Epithelial cell of proximal tubule (primary cell): ENCODE measurements at regions not wholly inside any gene's neighbourhood (a gene's known extent, or its start where the extent isn't known, plus 50 kb on each side); places are given as distances from the start of the nearest gene placed in this dataset.
"Not testable (repeated sequence)": the region's sequence is repeated elsewhere in the genome, so short reads cannot be mapped to it uniquely, and the experiment has no call there.

ENCODE experiments used
- DNase-seq: peaks from one replicate; pipeline ENCODE4 v3.0.0-alpha.2; 2011; ENCODE audit warnings: low read depth
- H3K4me3 ChIP-seq: 2 replicates; pipeline ENCODE4 v1.5.1; 2011; ENCODE audit warnings: low read depth, mild to moderate bottlenecking, low read length
- CTCF ChIP-seq: conservative IDR thresholded peaks from 2 replicates; pipeline ENCODE4 v1.5.1; 2012; ENCODE audit warnings: low read depth, mild to moderate bottlenecking, low read length

- no peak for DNase-seq
- no peak for TF ChIP-seq CTCF
- H3K4me3 ChIP-seq: no peak overlapping the region
Measured at GRCh38 chr6:51049288-51049982, 230.8 kb downstream of the TFAP2B start.

- peak; percentile 64 for DNase-seq
- no peak for TF ChIP-seq CTCF
- no peak overlapping the region for H3K4me3 ChIP-seq
Measured at GRCh38 chr6:51049983-51050877, 231.6 kb downstream of the TFAP2B start.

GRCh38 chr6:51052716-51053115 is 234.0 kb downstream of the TFAP2B start:
- DNase-seq, H3K4me3 ChIP-seq: not testable (repeated sequence)

GRCh38 chr6:51055316-51055715 is 236.6 kb downstream of the TFAP2B start:
- H3K4me3 ChIP-seq, DNase-seq: not testable (repeated sequence)

- no peak for DNase-seq
- no peak overlapping the region for H3K4me3 ChIP-seq
- TF ChIP-seq CTCF: no peak
Measured at GRCh38 chr6:51057296-51057695, 238.6 kb downstream of the TFAP2B start.

GRCh38 chr6:51060262-51060762 is 241.6 kb downstream of the TFAP2B start:
- TF ChIP-seq CTCF: no peak
- no peak for DNase-seq
- no peak overlapping the region for H3K4me3 ChIP-seq

GRCh38 chr6:51062166-51062722 is 243.6 kb downstream of the TFAP2B start:
- DNase-seq: no peak
- TF ChIP-seq CTCF: no peak
- no peak overlapping the region for H3K4me3 ChIP-seq
